ENCODE measurements at regions not wholly inside any gene's neighbourhood (a gene's known extent, or its start where the extent isn't known, plus 50 kb on each side); places are given as distances from the start of the nearest gene placed in this dataset.

GRCh38 chr7:134371536-134371935 is 54.8 kb upstream of the SLC35B4 start:
- Histone ChIP-seq H3K27me3 (replicated peaks; ENCODE audit: insufficient read depth, low read depth, low read length, poor library complexity) (peaks cover 14% of the 10 kb centered on the region), H3K9me3 (ENCODE audit: low read depth, low read length, poor library complexity, severe bottlenecking) (no peaks in the 10 kb centered on the region), H3K4me3 (ENCODE audit: low read depth, low read length, poor library complexity, severe bottlenecking) (no peak overlapping the region), H3K27ac (ENCODE audit: low read depth, low read length, poor library complexity, severe bottlenecking) (no peak overlapping the region), H3K4me1 (ENCODE audit: insufficient read depth, low read length, poor library complexity, severe bottlenecking) (peaks cover 10% of the 10 kb centered on the region), H3K36me3 (ENCODE audit: insufficient read depth, low read length, poor library complexity, severe bottlenecking) (no peaks in the 10 kb centered on the region)
- TF ChIP-seq CTCF (conservative IDR thresholded peaks at IDR 0.05; ENCODE audit: low read depth, low read length) (no peak), EZH2 (IDR thresholded peaks at IDR 0.05; ENCODE audit: borderline replicate concordance, low read depth, low read length, poor library complexity, severe bottlenecking) (no peak)
- DNase-seq (ENCODE audit: low spot score) = no peak
- intact Hi-C loops (cut with micrococcal nuclease; ENCODE audit: unreplicated experiment) = no loop called here
- no TSS peak for BruUV-seq (replicated peaks)
- POLR2A ChIA-PET (ENCODE audit: low non-redundant PET) = no interaction called here
- CTCF ChIA-PET = no interaction called here

- CTCF ChIA-PET = no interaction called here
- TF ChIP-seq EZH2 (IDR thresholded peaks at IDR 0.05; ENCODE audit: borderline replicate concordance, low read depth, low read length, poor library complexity, severe bottlenecking) = no peak
- no peak for TF ChIP-seq CTCF (conservative IDR thresholded peaks at IDR 0.05; ENCODE audit: low read depth, low read length)
- DNase-seq (ENCODE audit: low spot score) = no peak
- BruUV-seq (replicated peaks) = no TSS peak
- Histone ChIP-seq H3K4me3 (ENCODE audit: low read depth, low read length, poor library complexity, severe bottlenecking) (no peak overlapping the region), H3K9me3 (ENCODE audit: low read depth, low read length, poor library complexity, severe bottlenecking) (no peaks in the 10 kb centered on the region), H3K27ac (ENCODE audit: low read depth, low read length, poor library complexity, severe bottlenecking) (no peak overlapping the region), H3K36me3 (ENCODE audit: insufficient read depth, low read length, poor library complexity, severe bottlenecking) (no peaks in the 10 kb centered on the region), H3K27me3 (replicated peaks; ENCODE audit: insufficient read depth, low read depth, low read length, poor library complexity) (peaks cover 8% of the 10 kb centered on the region), H3K4me1 (ENCODE audit: insufficient read depth, low read length, poor library complexity, severe bottlenecking) (peaks cover 10% of the 10 kb centered on the region)
- intact Hi-C loops (cut with micrococcal nuclease; ENCODE audit: unreplicated experiment) = no loop called here
- POLR2A ChIA-PET (ENCODE audit: low non-redundant PET) = no interaction called here
Observed at GRCh38 chr7:134370135-134370534, 53.4 kb upstream of the SLC35B4 start.

GRCh38 chr7:134368851-134369544 is 52.3 kb upstream of the SLC35B4 start:
- peak; percentile 20 for DNase-seq (ENCODE audit: low spot score)
- BruUV-seq (replicated peaks) = no TSS peak
- no peak overlapping the region for H3K27ac ChIP-seq (ENCODE audit: low read depth, low read length, poor library complexity, severe bottlenecking)
- H3K27me3 ChIP-seq (replicated peaks; ENCODE audit: insufficient read depth, low read depth, low read length, poor library complexity) = peaks cover 8% of the 10 kb centered on the region
- H3K4me1 ChIP-seq (ENCODE audit: insufficient read depth, low read length, poor library complexity, severe bottlenecking) = peaks cover 10% of the 10 kb centered on the region
- ChIA-PET POLR2A (ENCODE audit: low non-redundant PET) (no interaction called here), CTCF (interaction anchor here (1.3 kb wide), 1 partner anchor 11 kb away, joined by 7 read pairs; no protein-coding TSS in a partner anchor)
- no peak overlapping the region for H3K4me3 ChIP-seq (ENCODE audit: low read depth, low read length, poor library complexity, severe bottlenecking)
- no peaks in the 10 kb centered on the region for H3K36me3 ChIP-seq (ENCODE audit: insufficient read depth, low read length, poor library complexity, severe bottlenecking)
- no peak for TF ChIP-seq EZH2 (IDR thresholded peaks at IDR 0.05; ENCODE audit: borderline replicate concordance, low read depth, low read length, poor library complexity, severe bottlenecking)
- TF ChIP-seq CTCF (conservative IDR thresholded peaks at IDR 0.05; ENCODE audit: low read depth, low read length) = no peak
- H3K9me3 ChIP-seq (ENCODE audit: low read depth, low read length, poor library complexity, severe bottlenecking) = no peaks in the 10 kb centered on the region
- intact Hi-C loops (cut with micrococcal nuclease; ENCODE audit: unreplicated experiment) = no loop called here

All from A673 (cell line).